ENCODE measurements at regions not wholly inside any gene's neighbourhood (a gene's known extent, or its start where the extent isn't known, plus 50 kb on each side); places are given as distances from the start of the nearest gene placed in this dataset.
A peak's percentile ranks its signal among the peaks of the same experiment; 100 is the strongest.

DNA sequence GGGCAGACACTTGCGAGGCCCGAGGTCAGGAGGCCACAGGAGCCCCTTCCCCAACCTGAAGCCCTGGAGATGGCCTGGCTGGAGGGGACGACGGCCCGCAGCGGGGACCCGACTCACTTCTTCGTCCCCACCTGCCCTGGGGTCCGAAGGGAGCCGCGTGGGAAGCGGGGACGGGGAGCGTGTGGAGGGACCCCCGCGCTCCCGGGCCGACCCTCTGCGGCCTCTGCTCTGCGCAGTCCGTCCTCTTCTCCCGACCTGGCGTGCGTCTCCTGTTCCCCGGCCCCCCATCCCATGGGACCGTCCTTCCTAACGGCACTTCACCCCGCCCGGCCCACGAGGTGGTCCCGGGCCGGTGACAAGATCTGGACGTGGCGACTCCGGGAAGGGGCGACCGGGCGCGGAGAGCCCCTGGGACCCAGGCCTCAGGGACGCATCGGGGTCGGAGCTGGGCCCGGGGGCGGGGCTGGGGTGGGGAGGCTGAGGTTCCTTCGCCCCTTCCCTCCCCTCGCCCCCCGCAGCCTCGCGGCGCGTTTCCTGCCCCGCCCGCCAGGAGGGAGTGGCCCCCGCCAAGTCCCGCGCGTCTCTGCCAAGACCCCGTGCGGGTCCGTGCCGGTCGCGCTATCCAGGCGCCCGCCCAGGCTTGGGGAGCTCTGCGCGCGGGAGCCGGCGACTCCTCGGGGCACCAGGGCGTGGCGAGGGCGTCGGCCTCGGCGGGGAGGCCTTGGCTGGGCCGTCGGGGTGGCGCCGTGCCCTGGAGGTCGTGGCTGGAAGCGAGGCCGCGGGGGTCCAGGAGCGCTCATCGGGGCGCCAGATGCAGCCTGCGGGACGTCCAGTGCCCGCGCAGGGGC is 97.1 kb downstream of the TNFAIP2 start:
- no peak for DNase-seq
- intact Hi-C loops (cut with DNase I, micrococcal nuclease), result no loop called here
- TF ChIP-seq, protein P1, sequence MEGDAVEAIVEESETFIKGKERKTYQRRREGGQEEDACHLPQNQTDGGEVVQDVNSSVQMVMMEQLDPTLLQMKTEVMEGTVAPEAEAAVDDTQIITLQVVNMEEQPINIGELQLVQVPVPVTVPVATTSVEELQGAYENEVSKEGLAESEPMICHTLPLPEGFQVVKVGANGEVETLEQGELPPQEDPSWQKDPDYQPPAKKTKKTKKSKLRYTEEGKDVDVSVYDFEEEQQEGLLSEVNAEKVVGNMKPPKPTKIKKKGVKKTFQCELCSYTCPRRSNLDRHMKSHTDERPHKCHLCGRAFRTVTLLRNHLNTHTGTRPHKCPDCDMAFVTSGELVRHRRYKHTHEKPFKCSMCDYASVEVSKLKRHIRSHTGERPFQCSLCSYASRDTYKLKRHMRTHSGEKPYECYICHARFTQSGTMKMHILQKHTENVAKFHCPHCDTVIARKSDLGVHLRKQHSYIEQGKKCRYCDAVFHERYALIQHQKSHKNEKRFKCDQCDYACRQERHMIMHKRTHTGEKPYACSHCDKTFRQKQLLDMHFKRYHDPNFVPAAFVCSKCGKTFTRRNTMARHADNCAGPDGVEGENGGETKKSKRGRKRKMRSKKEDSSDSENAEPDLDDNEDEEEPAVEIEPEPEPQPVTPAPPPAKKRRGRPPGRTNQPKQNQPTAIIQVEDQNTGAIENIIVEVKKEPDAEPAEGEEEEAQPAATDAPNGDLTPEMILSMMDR (IDR thresholded peaks at IDR 0.05), result no peak
- peaks cover 5% of the 10 kb centered on the region for H3K4me1 ChIP-seq (ENCODE audit: low read depth)
- peak; percentile 30 for ATAC-seq
- H3K36me3 ChIP-seq (ENCODE audit: low read depth), result no peaks in the 10 kb centered on the region
- no peaks in the 10 kb centered on the region for H3K9me3 ChIP-seq
- H3K4me3 ChIP-seq, result no peak overlapping the region

DNA sequence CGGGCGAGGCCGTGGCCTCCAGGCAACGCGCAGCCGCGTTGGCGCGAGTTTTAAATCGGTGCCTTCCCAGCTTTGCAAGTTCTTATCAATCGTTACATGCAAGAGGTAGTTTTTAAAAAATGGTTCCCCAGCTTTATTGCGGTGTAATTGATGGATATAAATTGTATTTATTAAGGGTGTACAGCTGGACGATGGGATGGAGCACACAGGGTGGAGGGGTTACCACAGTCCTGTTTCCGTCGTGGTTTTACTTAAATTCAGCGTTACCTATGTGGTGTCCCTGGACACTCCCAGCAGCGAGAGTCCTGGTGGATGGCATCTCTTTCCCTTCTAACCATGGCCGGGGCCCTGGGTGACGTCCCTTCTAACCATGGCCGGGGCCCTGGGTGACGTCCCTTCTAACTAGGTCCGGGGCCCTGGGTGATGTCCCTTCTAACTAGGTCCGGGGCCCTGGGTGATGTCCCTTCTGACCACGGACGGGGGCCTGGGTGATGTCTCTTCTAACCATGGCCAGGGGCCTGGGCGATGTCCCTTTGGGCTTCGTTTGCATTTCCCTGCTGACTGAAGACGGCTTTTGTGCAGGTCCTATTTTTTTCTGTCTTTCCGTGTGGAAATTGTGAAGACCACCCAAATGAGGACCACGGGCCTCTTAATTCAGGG is 97.9 kb downstream of the TNFAIP2 start:
- ATAC-seq (no peak), DNase-seq (no peak)
- intact Hi-C loops (cut with DNase I, micrococcal nuclease), result no loop called here
- no peak overlapping the region for H3K4me3 ChIP-seq
- H3K9me3 ChIP-seq, result no peaks in the 10 kb centered on the region
- H3K36me3 ChIP-seq (ENCODE audit: low read depth), result no peaks in the 10 kb centered on the region
- H3K4me1 ChIP-seq (ENCODE audit: low read depth), result peaks cover 5% of the 10 kb centered on the region
- TF ChIP-seq, protein P1 (IDR thresholded peaks at IDR 0.05), result no peak

DNA sequence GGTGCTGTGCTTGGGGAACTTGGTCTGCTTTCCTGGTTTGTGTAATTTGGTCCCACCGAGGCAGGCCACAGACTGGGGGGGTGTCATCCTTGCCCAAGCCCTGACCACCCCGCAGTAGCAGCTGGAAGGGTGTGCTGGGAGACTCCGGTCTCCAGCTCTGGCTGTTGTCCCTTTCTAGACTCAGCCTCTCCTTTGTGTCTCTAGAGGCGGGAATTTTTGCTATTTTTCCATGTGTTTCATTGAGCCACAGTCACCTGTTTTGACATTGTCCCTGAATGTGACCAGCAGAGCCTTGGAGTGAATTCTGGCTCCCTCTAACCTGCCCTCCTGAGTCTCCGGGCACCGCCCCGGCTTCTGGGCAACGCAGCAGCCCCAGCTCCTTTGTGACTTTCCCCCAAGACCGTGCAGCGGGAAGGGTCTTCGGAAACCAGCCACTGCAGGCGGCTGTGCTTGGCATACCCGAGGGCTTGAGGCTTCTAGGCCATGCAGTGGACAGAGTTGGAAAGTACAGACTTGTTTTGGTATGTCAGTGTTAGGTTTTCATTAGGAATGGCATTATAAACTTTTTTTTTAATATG is 98.6 kb downstream of the TNFAIP2 start:
- ATAC-seq, result no peak
- DNase-seq, result no peak
- no peaks in the 10 kb centered on the region for H3K9me3 ChIP-seq
- H3K4me3 ChIP-seq, result no peak overlapping the region
- intact Hi-C loops (cut with DNase I, micrococcal nuclease), result no loop called here
- no peaks in the 10 kb centered on the region for H3K36me3 ChIP-seq (ENCODE audit: low read depth)
- peaks cover 5% of the 10 kb centered on the region for H3K4me1 ChIP-seq (ENCODE audit: low read depth)
- TF ChIP-seq, protein P1 (IDR thresholded peaks at IDR 0.05), result no peak

DNA sequence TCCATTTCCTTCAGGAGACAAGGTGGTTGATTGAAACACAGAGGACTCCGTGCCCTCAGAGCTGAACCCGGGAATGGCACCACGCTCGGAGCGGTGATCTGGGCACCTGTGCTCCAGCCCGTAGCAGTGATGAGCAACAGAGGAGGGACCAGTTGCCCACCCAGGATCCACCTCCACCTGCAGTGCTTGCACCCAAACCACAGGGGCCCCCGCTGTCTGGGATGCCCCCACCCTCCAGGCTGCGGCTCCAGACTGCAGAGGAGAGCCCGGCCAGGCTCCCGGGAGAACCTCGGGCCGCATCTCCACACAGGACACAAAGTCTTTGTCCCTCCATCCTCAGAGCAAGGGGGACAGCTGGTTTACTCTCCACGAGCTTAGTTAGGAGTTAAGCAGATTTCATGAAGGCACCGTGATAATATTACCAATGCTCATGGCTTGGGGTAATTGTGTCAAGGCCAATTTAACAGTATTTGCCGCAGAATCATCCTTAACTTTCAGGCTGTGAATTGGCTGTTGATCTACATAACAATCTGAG is 100.6 kb downstream of the TNFAIP2 start:
- ATAC-seq, result no peak
- TF ChIP-seq, protein P1 (IDR thresholded peaks at IDR 0.05), result no peak
- no peak for DNase-seq
- H3K36me3 ChIP-seq (ENCODE audit: low read depth), result no peaks in the 10 kb centered on the region
- H3K9me3 ChIP-seq, result no peaks in the 10 kb centered on the region
- H3K4me3 ChIP-seq, result no peak overlapping the region
- intact Hi-C loops (cut with DNase I, micrococcal nuclease), result no loop called here
- peaks cover 5% of the 10 kb centered on the region for H3K4me1 ChIP-seq (ENCODE audit: low read depth)

DNA sequence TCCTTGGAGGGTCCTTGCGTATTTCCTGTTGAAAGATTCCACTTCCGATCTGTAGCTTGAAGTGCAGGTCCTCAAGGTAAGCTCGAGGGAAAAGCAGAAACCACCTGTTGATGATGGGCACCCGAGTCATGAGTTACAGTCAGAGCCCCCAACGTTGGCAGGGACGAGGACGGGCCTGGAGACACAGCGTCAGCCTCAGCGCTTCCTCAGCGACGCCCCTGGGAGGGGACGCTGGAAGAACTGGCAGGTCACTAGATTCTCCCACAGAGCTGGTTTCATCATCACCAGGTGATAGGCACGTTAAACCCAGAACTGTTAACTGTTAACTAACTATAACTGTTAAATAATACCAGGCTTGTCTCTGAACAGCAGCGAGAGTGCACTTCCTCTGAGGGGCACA is 101.8 kb downstream of the TNFAIP2 start:
- H3K4me3 ChIP-seq, result no peak overlapping the region
- intact Hi-C loops (cut with DNase I, micrococcal nuclease), result no loop called here
- H3K4me1 ChIP-seq (ENCODE audit: low read depth), result peaks cover 5% of the 10 kb centered on the region
- ATAC-seq, result peak; percentile 15
- no peaks in the 10 kb centered on the region for H3K36me3 ChIP-seq (ENCODE audit: low read depth)
- no peaks in the 10 kb centered on the region for H3K9me3 ChIP-seq
- DNase-seq, result no peak
- TF ChIP-seq, protein P1 (IDR thresholded peaks at IDR 0.05), result no peak

Measured in mucosa of descending colon (tissue), 3 donors.